WTC11 (cell line): ENCODE measurements at regions not wholly inside any gene's neighbourhood (a gene's known extent, or its start where the extent isn't known, plus 50 kb on each side); places are given as distances from the start of the nearest gene placed in this dataset.

Experiments used
- ATAC-seq: fragments of 200-7000 bp; cut with Tn5 transposase; 2 replicates; pipeline ENCODE4 v1.10.0; 2021; ENCODE audit warnings: mild to moderate bottlenecking, moderate library complexity
- CTCF ChIA-PET: fragments of 300-600 bp; sonication (Branson Sonifier 250); formaldehyde crosslinking; loops from one replicate; lab custom pipeline; 2021; ENCODE audit warnings: antibody characterized with exemption; lab: Charles Lee
- POLR2A ChIA-PET: fragments of 350-600 bp; sonication (Branson Sonifier 250); formaldehyde crosslinking; loops from one replicate; lab custom pipeline; 2021; ENCODE audit warnings: antibody characterized with exemption; lab: Charles Lee
- DNase-seq: peaks from one replicate; pipeline ENCODE4 v3.0.0; 2021; ENCODE audit warnings: low spot score
- H3K27ac Mint-ChIP-seq: 2 replicates; pipeline ENCODE4 v1.8.0; 2021; ENCODE audit warnings: mixed read lengths
- H3K27me3 Mint-ChIP-seq: 2 replicates; pipeline ENCODE4 v1.8.0; 2021; ENCODE audit warnings: low read depth, mild to moderate bottlenecking, moderate library complexity, mixed read lengths
- H3K36me3 Mint-ChIP-seq: 2 replicates; pipeline ENCODE4 v1.8.0; 2021; ENCODE audit warnings: mixed read lengths
- H3K4me1 Mint-ChIP-seq: 2 replicates; pipeline ENCODE4 v1.8.0; 2022; ENCODE audit warnings: mixed read lengths
- H3K4me3 Mint-ChIP-seq: 2 replicates; pipeline ENCODE4 v1.8.0; 2021; ENCODE audit warnings: mild to moderate bottlenecking, moderate library complexity, mixed read lengths
- H3K9me3 Mint-ChIP-seq: 2 replicates; pipeline ENCODE4 v1.8.0; 2021; ENCODE audit warnings: mixed read lengths
- CBFB ChIP-seq: sonication (generic); formaldehyde crosslinking; IDR thresholded peaks from 2 replicates; pipeline ENCODE4 v1.8.1; 2022; ENCODE audit warnings: mild to moderate bottlenecking, low read depth, missing genetic modification reagents
- CREB1 ChIP-seq: sonication (generic); formaldehyde crosslinking; IDR thresholded peaks from 2 replicates; pipeline ENCODE4 v1.8.0; 2023; ENCODE audit warnings: mild to moderate bottlenecking, missing genetic modification reagents
- ELF4 ChIP-seq: sonication (generic); formaldehyde crosslinking; IDR thresholded peaks from 2 replicates; pipeline ENCODE4 v1.8.1; 2022; ENCODE audit warnings: low read depth, mild to moderate bottlenecking, moderate library complexity, missing genetic modification reagents
- ETV6 ChIP-seq: sonication (generic); formaldehyde crosslinking; IDR thresholded peaks from 2 replicates; pipeline ENCODE4 v1.8.1; 2022; ENCODE audit warnings: mild to moderate bottlenecking, missing genetic modification reagents
- GRHL2 ChIP-seq: fragments of 250-450 bp; sonication (Bioruptor Pico); IDR thresholded peaks from 2 replicates; pipeline ENCODE4 v1.8.0; 2022; ENCODE audit warnings: mild to moderate bottlenecking, moderate library complexity; ENCODE audit not compliant: insufficient replicate concordance, severe bottlenecking
- IRF2 ChIP-seq: sonication (generic); formaldehyde crosslinking; IDR thresholded peaks from 2 replicates; pipeline ENCODE4 v1.8.0; 2022; ENCODE audit warnings: low read depth, missing genetic modification reagents, borderline replicate concordance
- JAZF1 ChIP-seq: fragments of 250-450 bp; sonication (Bioruptor Pico); IDR thresholded peaks from 2 replicates; pipeline ENCODE4 v1.9.0; 2021; ENCODE audit warnings: moderate library complexity, mild to moderate bottlenecking, inconsistent platforms
- MYBL2 ChIP-seq: sonication (generic); formaldehyde crosslinking; IDR thresholded peaks from 2 replicates; pipeline ENCODE4 v1.8.1; 2023; ENCODE audit warnings: mild to moderate bottlenecking, moderate library complexity, missing genetic modification reagents
- TP53 ChIP-seq: sonication (generic); formaldehyde crosslinking; IDR thresholded peaks from 2 replicates; pipeline ENCODE4 v1.8.1; 2023; ENCODE audit warnings: mild to moderate bottlenecking, missing genetic modification reagents
- ZBTB21 ChIP-seq: sonication (generic); formaldehyde crosslinking; IDR thresholded peaks from 2 replicates; pipeline ENCODE4 v1.8.1; 2023; ENCODE audit warnings: mild to moderate bottlenecking, missing genetic modification reagents, borderline replicate concordance
- ZNF138 ChIP-seq: sonication (generic); formaldehyde crosslinking; conservative IDR thresholded peaks from 2 replicates; pipeline ENCODE4 v1.8.1; 2022; ENCODE audit warnings: mild to moderate bottlenecking, moderate library complexity, missing genetic modification reagents
- ZNF416 ChIP-seq: fragments of 250-450 bp; sonication (Bioruptor Pico); IDR thresholded peaks from 2 replicates; pipeline ENCODE4 v1.9.0; 2021; ENCODE audit warnings: mild to moderate bottlenecking, inconsistent platforms
- TF ChIP-seq, protein P1 (sequence below): sonication (generic); formaldehyde crosslinking; IDR thresholded peaks from 2 replicates; pipeline ENCODE4 v1.8.0; 2023; ENCODE audit warnings: missing genetic modification reagents
- TF ChIP-seq, protein P2 (sequence below): sonication (generic); formaldehyde crosslinking; IDR thresholded peaks from 2 replicates; pipeline ENCODE4 v1.8.1; 2022; ENCODE audit warnings: low read depth, missing genetic modification reagents, borderline replicate concordance
- TF ChIP-seq, protein P3 (sequence below): fragments of 250-450 bp; sonication (Bioruptor Pico); IDR thresholded peaks from 2 replicates; pipeline ENCODE4 v2.1.2; 2022; ENCODE audit warnings: mild to moderate bottlenecking, moderate library complexity
- TF ChIP-seq, protein P4 (sequence below): fragments of 250-450 bp; sonication (Bioruptor Pico); IDR thresholded peaks from 2 replicates; pipeline ENCODE4 v1.9.0; 2021; ENCODE audit warnings: moderate library complexity, mild to moderate bottlenecking, inconsistent platforms, borderline replicate concordance
- TF ChIP-seq, protein P5 (sequence below): fragments of 250-450 bp; sonication (Bioruptor Pico); IDR thresholded peaks from 2 replicates; pipeline ENCODE4 v1.8.0; 2021; ENCODE audit warnings: mild to moderate bottlenecking
- TF ChIP-seq, protein P6 (sequence below): sonication (generic); formaldehyde crosslinking; IDR thresholded peaks from 2 replicates; pipeline ENCODE4 v1.8.1; 2022; ENCODE audit warnings: missing genetic modification reagents, borderline replicate concordance
- TF ChIP-seq, protein P7 (sequence below): fragments of 250-450 bp; sonication (Bioruptor Pico); IDR thresholded peaks from 2 replicates; pipeline ENCODE4 v1.9.0; 2021; ENCODE audit warnings: mild to moderate bottlenecking
- TF ChIP-seq, protein P8 (sequence below): sonication (generic); formaldehyde crosslinking; IDR thresholded peaks from 2 replicates; pipeline ENCODE4 v1.8.0; 2022; ENCODE audit warnings: mild to moderate bottlenecking, missing genetic modification reagents

DNA sequence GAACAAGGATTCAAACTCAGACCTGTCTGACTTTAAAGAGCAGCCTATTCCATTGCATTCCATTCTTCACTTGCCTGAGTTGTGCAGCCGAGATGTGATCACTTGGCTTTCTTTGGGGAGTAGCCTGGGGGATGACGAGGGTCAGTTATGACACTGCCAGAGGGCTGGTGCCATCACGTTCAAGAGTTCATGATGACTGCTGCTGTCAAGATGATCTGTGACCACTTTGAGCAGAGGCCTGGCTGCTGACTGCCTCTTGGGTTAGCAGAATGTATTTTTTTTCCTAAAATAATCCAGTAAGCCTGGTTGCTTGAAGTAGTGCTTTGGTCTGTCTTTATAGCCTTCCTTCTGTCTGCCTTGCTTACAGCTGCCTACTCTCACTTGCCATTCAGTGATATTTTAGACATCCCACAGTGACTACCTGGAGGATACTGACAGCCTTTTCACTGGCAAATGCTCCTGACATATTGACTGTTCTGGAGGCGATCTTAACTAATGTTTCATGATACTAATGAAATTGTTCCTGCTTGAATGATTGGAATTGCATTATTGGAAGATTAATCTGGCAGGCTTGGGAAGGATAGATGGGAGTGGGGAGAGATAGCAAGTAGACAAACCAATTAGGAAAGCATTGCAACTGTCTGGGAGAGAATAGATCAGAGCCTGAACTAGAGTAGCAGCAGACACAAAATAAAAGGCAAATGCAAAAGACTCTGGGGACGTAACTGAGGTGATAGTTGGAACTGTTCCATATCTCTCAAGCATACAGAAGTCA lies 221.6 kb upstream of the LCORL start (continued):
- TF ChIP-seq, protein P1, sequence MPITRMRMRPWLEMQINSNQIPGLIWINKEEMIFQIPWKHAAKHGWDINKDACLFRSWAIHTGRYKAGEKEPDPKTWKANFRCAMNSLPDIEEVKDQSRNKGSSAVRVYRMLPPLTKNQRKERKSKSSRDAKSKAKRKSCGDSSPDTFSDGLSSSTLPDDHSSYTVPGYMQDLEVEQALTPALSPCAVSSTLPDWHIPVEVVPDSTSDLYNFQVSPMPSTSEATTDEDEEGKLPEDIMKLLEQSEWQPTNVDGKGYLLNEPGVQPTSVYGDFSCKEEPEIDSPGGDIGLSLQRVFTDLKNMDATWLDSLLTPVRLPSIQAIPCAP (CRISPR knock-in tag): no peak
- TF ChIP-seq JAZF1 (CRISPR knock-in tag): no peak
- no peak for TF ChIP-seq GRHL2
- TF ChIP-seq, protein P2, sequence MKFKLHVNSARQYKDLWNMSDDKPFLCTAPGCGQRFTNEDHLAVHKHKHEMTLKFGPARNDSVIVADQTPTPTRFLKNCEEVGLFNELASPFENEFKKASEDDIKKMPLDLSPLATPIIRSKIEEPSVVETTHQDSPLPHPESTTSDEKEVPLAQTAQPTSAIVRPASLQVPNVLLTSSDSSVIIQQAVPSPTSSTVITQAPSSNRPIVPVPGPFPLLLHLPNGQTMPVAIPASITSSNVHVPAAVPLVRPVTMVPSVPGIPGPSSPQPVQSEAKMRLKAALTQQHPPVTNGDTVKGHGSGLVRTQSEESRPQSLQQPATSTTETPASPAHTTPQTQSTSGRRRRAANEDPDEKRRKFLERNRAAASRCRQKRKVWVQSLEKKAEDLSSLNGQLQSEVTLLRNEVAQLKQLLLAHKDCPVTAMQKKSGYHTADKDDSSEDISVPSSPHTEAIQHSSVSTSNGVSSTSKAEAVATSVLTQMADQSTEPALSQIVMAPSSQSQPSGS (CRISPR knock-in tag): no peak
- TF ChIP-seq, protein P3, sequence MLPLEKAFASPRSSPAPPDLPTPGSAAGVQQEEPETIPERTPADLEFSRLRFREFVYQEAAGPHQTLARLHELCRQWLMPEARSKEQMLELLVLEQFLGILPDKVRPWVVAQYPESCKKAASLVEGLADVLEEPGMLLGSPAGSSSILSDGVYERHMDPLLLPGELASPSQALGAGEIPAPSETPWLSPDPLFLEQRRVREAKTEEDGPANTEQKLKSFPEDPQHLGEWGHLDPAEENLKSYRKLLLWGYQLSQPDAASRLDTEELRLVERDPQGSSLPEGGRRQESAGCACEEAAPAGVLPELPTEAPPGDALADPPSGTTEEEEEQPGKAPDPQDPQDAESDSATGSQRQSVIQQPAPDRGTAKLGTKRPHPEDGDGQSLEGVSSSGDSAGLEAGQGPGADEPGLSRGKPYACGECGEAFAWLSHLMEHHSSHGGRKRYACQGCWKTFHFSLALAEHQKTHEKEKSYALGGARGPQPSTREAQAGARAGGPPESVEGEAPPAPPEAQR (CRISPR knock-in tag): no peak
- TF ChIP-seq, protein P4, sequence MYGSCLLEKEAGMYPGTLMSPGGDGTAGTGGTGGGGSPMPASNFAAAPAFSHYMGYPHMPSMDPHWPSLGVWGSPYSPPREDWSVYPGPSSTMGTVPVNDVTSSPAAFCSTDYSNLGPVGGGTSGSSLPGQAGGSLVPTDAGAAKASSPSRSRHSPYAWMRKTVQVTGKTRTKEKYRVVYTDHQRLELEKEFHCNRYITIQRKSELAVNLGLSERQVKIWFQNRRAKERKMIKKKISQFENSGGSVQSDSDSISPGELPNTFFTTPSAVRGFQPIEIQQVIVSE (CRISPR knock-in tag): no peak
- TF ChIP-seq, protein P5, sequence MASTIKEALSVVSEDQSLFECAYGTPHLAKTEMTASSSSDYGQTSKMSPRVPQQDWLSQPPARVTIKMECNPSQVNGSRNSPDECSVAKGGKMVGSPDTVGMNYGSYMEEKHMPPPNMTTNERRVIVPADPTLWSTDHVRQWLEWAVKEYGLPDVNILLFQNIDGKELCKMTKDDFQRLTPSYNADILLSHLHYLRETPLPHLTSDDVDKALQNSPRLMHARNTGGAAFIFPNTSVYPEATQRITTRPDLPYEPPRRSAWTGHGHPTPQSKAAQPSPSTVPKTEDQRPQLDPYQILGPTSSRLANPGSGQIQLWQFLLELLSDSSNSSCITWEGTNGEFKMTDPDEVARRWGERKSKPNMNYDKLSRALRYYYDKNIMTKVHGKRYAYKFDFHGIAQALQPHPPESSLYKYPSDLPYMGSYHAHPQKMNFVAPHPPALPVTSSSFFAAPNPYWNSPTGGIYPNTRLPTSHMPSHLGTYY (CRISPR knock-in tag): no peak
- TF ChIP-seq ETV6 (CRISPR knock-in tag): no peak
- TF ChIP-seq, protein P6, sequence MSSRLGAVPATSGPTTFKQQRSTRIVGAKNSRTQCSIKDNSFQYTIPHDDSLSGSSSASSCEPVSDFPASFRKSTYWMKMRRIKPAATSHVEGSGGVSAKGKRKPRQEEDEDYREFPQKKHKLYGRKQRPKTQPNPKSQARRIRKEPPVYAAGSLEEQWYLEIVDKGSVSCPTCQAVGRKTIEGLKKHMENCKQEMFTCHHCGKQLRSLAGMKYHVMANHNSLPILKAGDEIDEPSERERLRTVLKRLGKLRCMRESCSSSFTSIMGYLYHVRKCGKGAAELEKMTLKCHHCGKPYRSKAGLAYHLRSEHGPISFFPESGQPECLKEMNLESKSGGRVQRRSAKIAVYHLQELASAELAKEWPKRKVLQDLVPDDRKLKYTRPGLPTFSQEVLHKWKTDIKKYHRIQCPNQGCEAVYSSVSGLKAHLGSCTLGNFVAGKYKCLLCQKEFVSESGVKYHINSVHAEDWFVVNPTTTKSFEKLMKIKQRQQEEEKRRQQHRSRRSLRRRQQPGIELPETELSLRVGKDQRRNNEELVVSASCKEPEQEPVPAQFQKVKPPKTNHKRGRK (CRISPR knock-in tag): no peak
- TF ChIP-seq IRF2 (CRISPR knock-in tag): no peak

DNA sequence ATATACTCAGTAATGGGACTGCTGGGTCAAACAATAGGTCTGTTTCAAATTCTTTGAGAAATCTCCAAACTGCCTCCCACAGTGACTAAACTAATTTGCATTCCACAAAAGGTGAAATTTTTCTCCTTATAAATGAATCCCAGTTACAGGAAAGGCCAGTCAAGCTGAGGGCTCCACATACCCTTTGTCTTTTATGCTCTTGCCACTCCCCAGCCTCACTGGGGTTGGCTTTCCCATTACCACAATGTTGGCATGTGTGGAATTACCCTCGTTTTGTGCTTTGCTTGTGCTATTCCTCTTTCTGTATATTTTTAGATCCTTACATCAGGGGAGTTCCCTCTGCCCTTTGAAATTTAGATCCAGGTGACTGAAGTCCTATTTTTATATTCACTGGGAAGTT lies 220.2 kb upstream of the LCORL start:
- POLR2A ChIA-PET: no interaction called here
- Mint-ChIP-seq H3K27ac (no peak overlapping the region), H3K9me3 (peaks cover 5% of the 10 kb centered on the region; the same call in 1 of the 2 replicates), H3K36me3 (no peaks in the 10 kb centered on the region), H3K27me3 (no peaks in the 10 kb centered on the region), H3K4me1 (no peaks in the 10 kb centered on the region), H3K4me3 (no peak overlapping the region)
- DNase-seq (no peak), ATAC-seq (peak; percentile 56)
- CTCF ChIA-PET: no interaction called here
- TF ChIP-seq TP53 (CRISPR knock-in tag) (no peak), CBFB (no peak), ELF4 (CRISPR knock-in tag) (no peak), ZNF138 (CRISPR knock-in tag) (no peak), ZBTB21 (CRISPR knock-in tag) (no peak), ZNF416 (CRISPR knock-in tag) (no peak), MYBL2 (no peak), CREB1 (CRISPR knock-in tag) (no peak)
- TF ChIP-seq, protein P7, sequence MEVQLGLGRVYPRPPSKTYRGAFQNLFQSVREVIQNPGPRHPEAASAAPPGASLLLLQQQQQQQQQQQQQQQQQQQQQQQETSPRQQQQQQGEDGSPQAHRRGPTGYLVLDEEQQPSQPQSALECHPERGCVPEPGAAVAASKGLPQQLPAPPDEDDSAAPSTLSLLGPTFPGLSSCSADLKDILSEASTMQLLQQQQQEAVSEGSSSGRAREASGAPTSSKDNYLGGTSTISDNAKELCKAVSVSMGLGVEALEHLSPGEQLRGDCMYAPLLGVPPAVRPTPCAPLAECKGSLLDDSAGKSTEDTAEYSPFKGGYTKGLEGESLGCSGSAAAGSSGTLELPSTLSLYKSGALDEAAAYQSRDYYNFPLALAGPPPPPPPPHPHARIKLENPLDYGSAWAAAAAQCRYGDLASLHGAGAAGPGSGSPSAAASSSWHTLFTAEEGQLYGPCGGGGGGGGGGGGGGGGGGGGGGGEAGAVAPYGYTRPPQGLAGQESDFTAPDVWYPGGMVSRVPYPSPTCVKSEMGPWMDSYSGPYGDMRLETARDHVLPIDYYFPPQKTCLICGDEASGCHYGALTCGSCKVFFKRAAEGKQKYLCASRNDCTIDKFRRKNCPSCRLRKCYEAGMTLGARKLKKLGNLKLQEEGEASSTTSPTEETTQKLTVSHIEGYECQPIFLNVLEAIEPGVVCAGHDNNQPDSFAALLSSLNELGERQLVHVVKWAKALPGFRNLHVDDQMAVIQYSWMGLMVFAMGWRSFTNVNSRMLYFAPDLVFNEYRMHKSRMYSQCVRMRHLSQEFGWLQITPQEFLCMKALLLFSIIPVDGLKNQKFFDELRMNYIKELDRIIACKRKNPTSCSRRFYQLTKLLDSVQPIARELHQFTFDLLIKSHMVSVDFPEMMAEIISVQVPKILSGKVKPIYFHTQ (CRISPR knock-in tag): no peak
- TF ChIP-seq, protein P8, sequence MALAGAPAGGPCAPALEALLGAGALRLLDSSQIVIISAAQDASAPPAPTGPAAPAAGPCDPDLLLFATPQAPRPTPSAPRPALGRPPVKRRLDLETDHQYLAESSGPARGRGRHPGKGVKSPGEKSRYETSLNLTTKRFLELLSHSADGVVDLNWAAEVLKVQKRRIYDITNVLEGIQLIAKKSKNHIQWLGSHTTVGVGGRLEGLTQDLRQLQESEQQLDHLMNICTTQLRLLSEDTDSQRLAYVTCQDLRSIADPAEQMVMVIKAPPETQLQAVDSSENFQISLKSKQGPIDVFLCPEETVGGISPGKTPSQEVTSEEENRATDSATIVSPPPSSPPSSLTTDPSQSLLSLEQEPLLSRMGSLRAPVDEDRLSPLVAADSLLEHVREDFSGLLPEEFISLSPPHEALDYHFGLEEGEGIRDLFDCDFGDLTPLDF (CRISPR knock-in tag): no peak
- TF ChIP-seq, protein P5 (CRISPR knock-in tag): no peak
